Left forelimb (tissue), 1 donor: ENCODE measurements at regions not wholly inside any gene's neighbourhood (a gene's known extent, or its start where the extent isn't known, plus 50 kb on each side); places are given as distances from the start of the nearest gene placed in this dataset.
"Not testable (repeated sequence)": the region's sequence is repeated elsewhere in the genome, so short reads cannot be mapped to it uniquely, and the experiment has no call there.

Experiments used
- DNase-seq: peaks from one replicate; pipeline ENCODE4 v3.0.0-alpha.2; 2018; ENCODE audit warnings: low spot score

DNA sequence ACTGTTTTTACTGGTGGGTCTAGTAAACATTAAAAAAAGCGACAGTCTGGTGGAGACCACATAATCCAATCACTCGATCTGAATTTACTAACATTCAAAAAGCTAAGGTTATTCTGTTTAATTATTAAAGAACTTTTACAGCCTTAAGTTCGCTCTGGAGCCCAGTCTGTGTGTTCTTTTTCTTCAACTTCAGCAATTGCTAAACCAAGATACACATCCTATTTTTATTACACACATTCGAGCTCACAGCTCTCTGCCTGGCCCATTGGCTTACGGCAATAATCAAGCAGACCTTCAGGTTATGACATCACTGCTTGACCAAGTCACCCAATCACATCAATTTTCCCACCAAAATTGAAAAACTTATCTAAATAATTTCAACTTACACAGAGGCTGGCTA lies 57.4 kb upstream of the PRSS16 start:
- DNase-seq: no peak

- DNase-seq: not testable (repeated sequence)
Measured at GRCh38 chr6:27194453-27194852, 53.0 kb upstream of the PRSS16 start.

DNA sequence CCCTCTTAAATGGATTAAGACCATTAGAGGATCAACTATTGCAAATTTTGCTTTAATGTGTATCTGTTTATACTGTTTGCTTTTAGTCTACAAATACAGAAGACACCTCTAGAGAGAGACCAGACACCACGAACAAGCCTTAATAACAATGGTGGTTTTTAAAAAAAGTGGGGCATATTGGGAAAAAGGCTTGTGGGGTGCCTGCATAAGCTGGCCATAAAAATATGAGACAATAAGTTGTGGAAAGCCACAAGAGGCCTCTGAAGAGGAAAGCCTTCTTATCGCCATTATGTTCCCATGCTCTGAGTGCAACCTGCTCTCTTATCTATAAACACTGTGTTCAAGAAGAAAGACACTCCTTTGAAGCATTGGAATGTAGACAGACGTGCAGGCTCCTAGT lies 52.0 kb upstream of the PRSS16 start:
- not testable (repeated sequence) for DNase-seq
